H9 (cell line): ENCODE measurements at regions not wholly inside any gene's neighbourhood (a gene's known extent, or its start where the extent isn't known, plus 50 kb on each side); places are given as distances from the start of the nearest gene placed in this dataset.
A peak's percentile ranks its signal among the peaks of the same experiment; 100 is the strongest.

Source experiments
- DNase-seq: peaks from one replicate; pipeline ENCODE4 v3.0.0-alpha.2; 2017
- H2AFZ ChIP-seq: one replicate; pipeline ENCODE4 v1.6.1; 2013; ENCODE audit warnings: mild to moderate bottlenecking, low read length, control low read depth, moderate library complexity
- H2AK5ac ChIP-seq: 2 replicates; pipeline ENCODE4 v1.6.1; 2013; ENCODE audit warnings: low read length, control low read depth, mixed read lengths; ENCODE audit not compliant: insufficient read length
- H2BK120ac ChIP-seq: one replicate; pipeline ENCODE4 v1.6.1; 2013; ENCODE audit warnings: low read depth, mild to moderate bottlenecking, low read length, control low read depth, inconsistent platforms; ENCODE audit not compliant: poor library complexity, severe bottlenecking
- H2BK12ac ChIP-seq: 2 replicates; pipeline ENCODE4 v1.6.1; 2013; ENCODE audit warnings: low read length, control low read depth, mixed read lengths, low read depth; ENCODE audit not compliant: insufficient read length
- H2BK15ac ChIP-seq: 2 replicates; pipeline ENCODE4 v1.6.1; 2013; ENCODE audit warnings: low read depth, low read length, control low read depth
- H2BK20ac ChIP-seq: one replicate; pipeline ENCODE4 v1.6.1; 2013; ENCODE audit warnings: low read depth, mild to moderate bottlenecking, low read length, control low read depth, inconsistent platforms; ENCODE audit not compliant: poor library complexity, severe bottlenecking
- H2BK5ac ChIP-seq: 2 replicates; pipeline ENCODE4 v1.6.1; 2013; ENCODE audit warnings: low read length, control low read depth, mixed read lengths; ENCODE audit not compliant: insufficient read length
- H3K14ac ChIP-seq: 2 replicates; pipeline ENCODE4 v1.6.1; 2013; ENCODE audit warnings: low read length, control low read depth; ENCODE audit not compliant: insufficient read depth
- H3K18ac ChIP-seq: 2 replicates; pipeline ENCODE4 v1.6.1; 2013; ENCODE audit warnings: low read depth, mild to moderate bottlenecking, mixed read lengths, low read length, control low read depth; ENCODE audit not compliant: insufficient read length
- H3K23ac ChIP-seq: 2 replicates; pipeline ENCODE4 v1.6.1; 2013; ENCODE audit warnings: low read length, control low read depth, mixed read lengths, low read depth; ENCODE audit not compliant: insufficient read length
- H3K23me2 ChIP-seq: 2 replicates; pipeline ENCODE4 v1.6.1; 2013; ENCODE audit warnings: low read depth, mild to moderate bottlenecking, mixed read lengths, low read length, control low read depth; ENCODE audit not compliant: insufficient read length, poor library complexity, severe bottlenecking
- H3K27ac ChIP-seq: 2 replicates; pipeline ENCODE4 v1.5.1; 2013; ENCODE audit warnings: low read length, control low read depth, mixed read lengths, low read depth; ENCODE audit not compliant: insufficient read length
- H3K27me3 ChIP-seq: 2 replicates; pipeline ENCODE4 v1.6.1; 2013; ENCODE audit warnings: low read length, control low read depth, inconsistent platforms; ENCODE audit not compliant: insufficient read depth
- H3K4ac ChIP-seq: 2 replicates; pipeline ENCODE4 v1.6.1; 2013; ENCODE audit warnings: low read depth, mild to moderate bottlenecking, control low read depth, inconsistent platforms, low read length, moderate library complexity
- H3K4me1 ChIP-seq: 2 replicates; pipeline ENCODE4 v1.6.1; 2013; ENCODE audit warnings: low read length, control low read depth, inconsistent platforms; ENCODE audit not compliant: insufficient read depth
- H3K4me2 ChIP-seq: 2 replicates; pipeline ENCODE4 v1.6.1; 2013; ENCODE audit warnings: low read length, control low read depth, mixed read lengths; ENCODE audit not compliant: insufficient read length, insufficient read depth
- H3K56ac ChIP-seq: 2 replicates; pipeline ENCODE4 v1.6.1; 2013; ENCODE audit warnings: low read depth, mild to moderate bottlenecking, mixed read lengths, low read length, control low read depth; ENCODE audit not compliant: insufficient read length
- H3K79me1 ChIP-seq: 2 replicates; pipeline ENCODE4 v1.6.1; 2013; ENCODE audit warnings: low read depth, mild to moderate bottlenecking, moderate library complexity, low read length, control low read depth, inconsistent platforms; ENCODE audit not compliant: insufficient read depth, poor library complexity, severe bottlenecking
- H3K79me2 ChIP-seq: 2 replicates; pipeline ENCODE4 v1.6.1; 2013; ENCODE audit warnings: low read length, control low read depth, inconsistent platforms; ENCODE audit not compliant: insufficient read depth
- H3K9ac ChIP-seq: 2 replicates; pipeline ENCODE4 v1.6.1; 2013; ENCODE audit warnings: low read length, control low read depth, mixed read lengths; ENCODE audit not compliant: insufficient read length; ENCODE audit errors: extremely low read depth
- H3K9me3 ChIP-seq: one replicate; pipeline ENCODE4 v1.6.1; 2013; ENCODE audit warnings: low read depth, low read length, inconsistent platforms; ENCODE audit not compliant: control insufficient read depth
- H3T11ph ChIP-seq: one replicate; pipeline ENCODE4 v1.6.1; 2013; ENCODE audit warnings: mild to moderate bottlenecking, low read length, control low read depth, inconsistent platforms
- H4K20me1 ChIP-seq: one replicate; pipeline ENCODE4 v1.6.1; 2013; ENCODE audit not compliant: control insufficient read depth, insufficient read length, insufficient read depth
- H4K5ac ChIP-seq: 2 replicates; pipeline ENCODE4 v1.6.1; 2013; ENCODE audit warnings: low read depth, mild to moderate bottlenecking, mixed read lengths, low read length, control low read depth; ENCODE audit not compliant: insufficient read length
- H4K8ac ChIP-seq: replicated peaks from 2 replicates; pipeline ENCODE4 v1.6.1; 2013; ENCODE audit warnings: low read length, control low read depth, mixed read lengths, low read depth; ENCODE audit not compliant: insufficient read length
- H4K91ac ChIP-seq: 2 replicates; pipeline ENCODE4 v1.6.1; 2013; ENCODE audit warnings: low read depth, mild to moderate bottlenecking, moderate library complexity, mixed read lengths, low read length, control low read depth; ENCODE audit not compliant: insufficient read length
- H3K27ac Mint-ChIP-seq, 3 experiments: 2 replicates in 2 of 3; 3 replicates in 1 of 3; pipeline ENCODE4 v1.8.0; 2020 to 2021; ENCODE audit warnings: mixed read lengths in 3 of 3, mild to moderate bottlenecking in 1 of 3, moderate library complexity in 1 of 3
- H3K27me3 Mint-ChIP-seq: 2 replicates; pipeline ENCODE4 v1.8.0; 2021; ENCODE audit warnings: low read depth, mild to moderate bottlenecking, moderate library complexity, mixed read lengths
- H3K36me3 Mint-ChIP-seq, 3 experiments: 2 replicates in 2 of 3; 3 replicates in 1 of 3; pipeline ENCODE4 v1.8.0; 2020 to 2021; ENCODE audit warnings: low read depth in 3 of 3, mixed read lengths in 3 of 3; ENCODE audit not compliant: insufficient read depth in 1 of 3
- H3K4me1 Mint-ChIP-seq, 2 experiments: 2 replicates each; pipeline ENCODE4 v1.8.0; 2020; ENCODE audit warnings: mixed read lengths in 2 of 2
- H3K4me3 Mint-ChIP-seq, 2 experiments: 2 replicates in 1 of 2; 3 replicates in 1 of 2; pipeline ENCODE4 v1.8.0; 2020 to 2021; ENCODE audit warnings: mild to moderate bottlenecking in 2 of 2, mixed read lengths in 2 of 2, moderate library complexity in 1 of 2
- H3K9me3 Mint-ChIP-seq, 2 experiments: 2 replicates in 1 of 2; 3 replicates in 1 of 2; pipeline ENCODE4 v1.8.0; 2020; ENCODE audit warnings: mild to moderate bottlenecking in 2 of 2, mixed read lengths in 2 of 2, moderate library complexity in 1 of 2
- WGBS: extraction: QIAGEN DNeasy Blood & Tissue Kit; methylation state at CpG from one replicate; pipeline ENCODE4 v1.1.7; 2013; ENCODE audit warnings: missing lambda C conversion rate, low lambda C conversion rate, mixed read lengths; ENCODE audit not compliant: insufficient read length; ENCODE audit errors: extremely low coverage; 5-methylcytosine and 5-hydroxymethylcytosine counted together
- TF ChIP-seq, protein P1 (sequence below): fragments of 200-600 bp; sonication (generic); conservative IDR thresholded peaks from 3 replicates; pipeline ENCODE4 v1.8.0; 2021; ENCODE audit warnings: antibody characterized with exemption, mild to moderate bottlenecking

DNA sequence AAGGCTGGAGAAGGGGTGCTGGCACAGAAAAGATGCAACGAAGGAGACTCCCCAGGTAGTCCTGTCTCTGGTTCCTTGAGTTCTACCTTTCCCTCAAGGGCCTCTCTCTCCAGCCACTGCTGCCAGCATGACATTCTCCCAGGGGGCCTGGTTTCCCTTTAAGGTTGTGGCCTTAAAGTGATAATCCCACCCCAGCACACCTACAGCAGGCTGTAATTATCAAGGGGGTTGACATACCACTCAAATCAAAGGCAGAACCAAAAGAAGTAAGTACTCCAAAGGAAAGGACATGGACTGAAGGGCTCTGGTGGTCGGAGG lies 84.7 kb upstream of the KCNK12 start:
- TF ChIP-seq, protein P1, sequence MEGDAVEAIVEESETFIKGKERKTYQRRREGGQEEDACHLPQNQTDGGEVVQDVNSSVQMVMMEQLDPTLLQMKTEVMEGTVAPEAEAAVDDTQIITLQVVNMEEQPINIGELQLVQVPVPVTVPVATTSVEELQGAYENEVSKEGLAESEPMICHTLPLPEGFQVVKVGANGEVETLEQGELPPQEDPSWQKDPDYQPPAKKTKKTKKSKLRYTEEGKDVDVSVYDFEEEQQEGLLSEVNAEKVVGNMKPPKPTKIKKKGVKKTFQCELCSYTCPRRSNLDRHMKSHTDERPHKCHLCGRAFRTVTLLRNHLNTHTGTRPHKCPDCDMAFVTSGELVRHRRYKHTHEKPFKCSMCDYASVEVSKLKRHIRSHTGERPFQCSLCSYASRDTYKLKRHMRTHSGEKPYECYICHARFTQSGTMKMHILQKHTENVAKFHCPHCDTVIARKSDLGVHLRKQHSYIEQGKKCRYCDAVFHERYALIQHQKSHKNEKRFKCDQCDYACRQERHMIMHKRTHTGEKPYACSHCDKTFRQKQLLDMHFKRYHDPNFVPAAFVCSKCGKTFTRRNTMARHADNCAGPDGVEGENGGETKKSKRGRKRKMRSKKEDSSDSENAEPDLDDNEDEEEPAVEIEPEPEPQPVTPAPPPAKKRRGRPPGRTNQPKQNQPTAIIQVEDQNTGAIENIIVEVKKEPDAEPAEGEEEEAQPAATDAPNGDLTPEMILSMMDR = no peak
- H4K91ac ChIP-seq = no peak overlapping the region

More for the DNA sequence above, 84.7 kb upstream of the KCNK12 start:
- Histone ChIP-seq H3K23ac (no peak overlapping the region), H2BK120ac (no peak overlapping the region), H2BK15ac (no peak overlapping the region), H4K5ac (no peak overlapping the region), H3K9ac (no peak overlapping the region), H2BK5ac (no peak overlapping the region), H3K79me1 (no peaks in the 10 kb centered on the region), H3K27ac (no peak overlapping the region), H4K20me1 (no peaks in the 10 kb centered on the region), H3K23me2 (no peaks in the 10 kb centered on the region), H3K4ac (no peak overlapping the region), H2BK20ac (no peak overlapping the region), H2BK12ac (no peak overlapping the region), H3K4me1 (peaks cover 3% of the 10 kb centered on the region; the same call in 1 of the 2 replicates), H2AFZ (no peak overlapping the region), H3K4me2 (no peak overlapping the region), H3K9me3 (no peaks in the 10 kb centered on the region), H3K79me2 (no peaks in the 10 kb centered on the region), H3T11ph (no peak overlapping the region), H2AK5ac (no peak overlapping the region), H3K14ac (no peak overlapping the region; the same call in 1 of the 2 replicates), H3K18ac (no peak overlapping the region), H4K8ac (no peak overlapping the region), H3K56ac (no peak overlapping the region), H3K27me3 (no peaks in the 10 kb centered on the region)
- Mint-ChIP-seq H3K9me3 (no peaks in the 10 kb centered on the region), H3K27me3 (no peaks in the 10 kb centered on the region; the same call in 1 of the 2 replicates), H3K36me3 (no peaks in the 10 kb centered on the region; a peak in 2 of 7 replicates), H3K4me3 (no peak overlapping the region; a peak in 1 of 5 replicates), H3K4me1 (peaks cover 32 to 42% of the 10 kb centered on the region in 2 experiments), H3K27ac (peak overlapping the region in 2 of 3 experiments; percentile 19 to 68; a peak in 5 of 7 replicates)
- no peak for DNase-seq
- WGBS = no CpG with 5 or more reads among the region's 2 CpGs
